ENCODE measurements at regions not wholly inside any gene's neighbourhood (a gene's known extent, or its start where the extent isn't known, plus 50 kb on each side); places are given as distances from the start of the nearest gene placed in this dataset.
"Not testable (repeated sequence)": the region's sequence is repeated elsewhere in the genome, so short reads cannot be mapped to it uniquely, and the experiment has no call there.

DNA sequence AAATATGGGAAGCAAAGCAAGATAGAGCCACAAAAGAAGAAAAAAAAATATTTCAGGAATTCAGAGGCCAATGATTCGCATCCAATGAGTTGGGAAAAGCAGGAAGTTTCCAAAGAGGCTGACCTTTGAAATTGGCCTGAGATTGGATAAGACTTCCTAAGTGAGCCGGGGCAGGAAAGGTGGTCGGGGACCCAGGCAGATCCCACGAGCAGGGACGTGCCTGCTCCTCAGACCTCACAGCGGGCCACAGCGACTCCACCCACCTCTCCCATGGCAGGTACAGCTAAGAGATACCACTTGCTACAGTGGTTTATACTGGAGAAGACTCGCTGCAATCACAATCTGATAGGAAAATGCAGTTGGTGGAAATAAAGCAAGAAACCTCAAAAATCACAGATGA, 102.8 kb upstream of the SALL3 start:
- Mint-ChIP-seq H3K27ac (ENCODE audit: low read depth, unreplicated experiment) (no peak overlapping the region), H3K4me1 (ENCODE audit: insufficient read depth, unreplicated experiment) (no peaks in the 10 kb centered on the region), H3K27me3 (ENCODE audit: insufficient read depth, unreplicated experiment) (no peaks in the 10 kb centered on the region), H3K4me3 (ENCODE audit: unreplicated experiment) (no peak overlapping the region), H3K36me3 (ENCODE audit: insufficient read depth, unreplicated experiment) (no peaks in the 10 kb centered on the region), H3K9me3 (ENCODE audit: unreplicated experiment) (peaks cover 10% of the 10 kb centered on the region)
- intact Hi-C loops (cut with micrococcal nuclease) = loop anchor here (5.0 kb wide), 1 partner anchor 1110 kb away; no protein-coding TSS in a partner anchor
- ChIA-PET CTCF (interaction anchor here (0.5 to 0.6 kb wide), 3 partner anchors 20 to 96 kb away, joined by 3 to 4 read pairs (median 3); no protein-coding TSS in a partner anchor), POLR2A (interaction anchor here (0.5 kb wide), 1 partner anchor 1120 kb away, joined by 3 read pairs; no protein-coding TSS in a partner anchor)
- BruUV-seq (replicated peaks) = no TSS peak
- TF ChIP-seq, protein P1, sequence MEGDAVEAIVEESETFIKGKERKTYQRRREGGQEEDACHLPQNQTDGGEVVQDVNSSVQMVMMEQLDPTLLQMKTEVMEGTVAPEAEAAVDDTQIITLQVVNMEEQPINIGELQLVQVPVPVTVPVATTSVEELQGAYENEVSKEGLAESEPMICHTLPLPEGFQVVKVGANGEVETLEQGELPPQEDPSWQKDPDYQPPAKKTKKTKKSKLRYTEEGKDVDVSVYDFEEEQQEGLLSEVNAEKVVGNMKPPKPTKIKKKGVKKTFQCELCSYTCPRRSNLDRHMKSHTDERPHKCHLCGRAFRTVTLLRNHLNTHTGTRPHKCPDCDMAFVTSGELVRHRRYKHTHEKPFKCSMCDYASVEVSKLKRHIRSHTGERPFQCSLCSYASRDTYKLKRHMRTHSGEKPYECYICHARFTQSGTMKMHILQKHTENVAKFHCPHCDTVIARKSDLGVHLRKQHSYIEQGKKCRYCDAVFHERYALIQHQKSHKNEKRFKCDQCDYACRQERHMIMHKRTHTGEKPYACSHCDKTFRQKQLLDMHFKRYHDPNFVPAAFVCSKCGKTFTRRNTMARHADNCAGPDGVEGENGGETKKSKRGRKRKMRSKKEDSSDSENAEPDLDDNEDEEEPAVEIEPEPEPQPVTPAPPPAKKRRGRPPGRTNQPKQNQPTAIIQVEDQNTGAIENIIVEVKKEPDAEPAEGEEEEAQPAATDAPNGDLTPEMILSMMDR (IDR thresholded peaks at IDR 0.05; ENCODE audit: unreplicated experiment) = no peak
- no peak for DNase-seq (ENCODE audit: unreplicated experiment)

- POLR2A ChIA-PET = no interaction called here
- BruUV-seq (replicated peaks) = no TSS peak
- no peak for DNase-seq (ENCODE audit: unreplicated experiment)
- TF ChIP-seq, protein P1 (IDR thresholded peaks at IDR 0.05; ENCODE audit: unreplicated experiment) = no peak
- Mint-ChIP-seq H3K27me3 (ENCODE audit: insufficient read depth, unreplicated experiment) (no peaks in the 10 kb centered on the region), H3K27ac (ENCODE audit: low read depth, unreplicated experiment) (no peak overlapping the region), H3K4me3 (ENCODE audit: unreplicated experiment) (no peak overlapping the region), H3K36me3 (ENCODE audit: insufficient read depth, unreplicated experiment) (no peaks in the 10 kb centered on the region), H3K9me3 (ENCODE audit: unreplicated experiment) (peaks cover 10% of the 10 kb centered on the region), H3K4me1 (ENCODE audit: insufficient read depth, unreplicated experiment) (no peaks in the 10 kb centered on the region)
- CTCF ChIA-PET = interaction anchor here (0.7 to 1.5 kb wide), 2 partner anchors 12 to 74 kb away, joined by 3 read pairs; no protein-coding TSS in a partner anchor
- intact Hi-C loops (cut with micrococcal nuclease) = loop anchor here (5.0 kb wide), 1 partner anchor 1111 kb away; no protein-coding TSS in a partner anchor
Measured at GRCh38 chr18:78878335-78878734, 101.3 kb upstream of the SALL3 start.

DNA sequence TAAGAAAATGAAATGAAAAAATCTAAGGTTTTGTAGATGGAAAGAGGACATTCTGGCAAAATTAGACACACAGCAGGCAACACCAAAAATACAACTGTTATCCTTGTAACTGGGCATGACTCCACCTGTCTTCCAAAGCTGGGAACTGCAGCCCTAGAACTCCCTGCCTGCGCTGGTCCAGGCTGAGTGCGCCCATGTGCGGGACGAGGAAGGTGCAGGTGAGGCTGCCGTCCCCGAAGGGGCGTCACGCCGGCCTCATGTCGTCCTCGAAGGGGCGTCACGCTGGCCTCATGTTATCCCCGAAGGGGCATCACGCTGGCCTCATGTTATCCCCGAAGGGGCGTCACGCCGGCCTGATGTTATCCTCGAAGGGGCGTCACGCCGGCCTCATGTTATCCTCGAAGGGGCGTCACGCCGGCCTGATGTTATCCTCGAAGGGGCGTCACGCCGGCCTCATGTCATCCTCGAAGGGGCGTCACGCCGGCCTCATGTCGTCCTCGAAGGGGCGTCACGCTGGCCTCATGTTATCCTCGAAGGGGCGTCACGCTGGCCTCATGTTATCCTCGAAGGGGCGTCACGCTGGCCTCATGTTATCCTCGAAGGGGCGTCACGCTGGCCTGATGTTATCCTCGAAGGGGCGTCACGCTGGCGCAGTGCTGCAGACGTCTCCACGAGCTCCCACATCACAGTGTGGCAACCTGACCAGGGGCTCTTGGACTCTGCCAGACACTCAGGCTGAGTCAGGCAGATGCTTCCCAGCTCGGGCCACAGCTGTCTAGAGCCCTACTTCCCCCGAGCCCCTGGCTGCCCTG, 100.3 kb upstream of the SALL3 start:
- H3K27me3 Mint-ChIP-seq (ENCODE audit: insufficient read depth, unreplicated experiment); H3K36me3 Mint-ChIP-seq (ENCODE audit: insufficient read depth, unreplicated experiment); H3K4me3 Mint-ChIP-seq (ENCODE audit: unreplicated experiment); BruUV-seq (replicated peaks); DNase-seq (ENCODE audit: unreplicated experiment); H3K4me1 Mint-ChIP-seq (ENCODE audit: insufficient read depth, unreplicated experiment); H3K9me3 Mint-ChIP-seq (ENCODE audit: unreplicated experiment); POLR2A ChIA-PET; H3K27ac Mint-ChIP-seq (ENCODE audit: low read depth, unreplicated experiment): not testable (repeated sequence)
- CTCF ChIA-PET = interaction anchor here (0.5 to 1.5 kb wide), 3 partner anchors 11 to 434 kb away, joined by 3 read pairs; no protein-coding TSS in a partner anchor
- intact Hi-C loops (cut with micrococcal nuclease) = loop anchor here (5.0 kb wide), 1 partner anchor 1112 kb away; no protein-coding TSS in a partner anchor

DNA sequence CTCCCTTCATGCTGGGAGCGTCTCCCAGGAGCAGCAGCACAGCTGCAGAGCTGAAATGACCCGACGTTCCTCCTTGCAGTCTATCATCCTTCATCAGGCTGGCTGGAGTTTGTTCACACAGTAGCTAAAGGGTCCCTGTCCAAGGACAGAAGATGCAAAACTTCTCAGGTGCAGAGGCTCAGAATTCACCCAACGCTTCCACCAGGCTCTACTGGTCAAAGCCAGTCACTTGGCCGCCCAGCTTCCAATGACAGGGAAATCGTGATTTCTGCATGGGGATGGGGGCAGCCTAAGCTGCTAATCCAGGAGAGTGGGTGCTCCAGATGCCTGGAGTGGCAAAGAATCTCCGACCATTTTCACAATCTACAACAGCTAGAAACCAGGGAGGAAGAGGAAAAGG, 97.0 kb upstream of the SALL3 start:
- intact Hi-C loops (cut with micrococcal nuclease) = no loop called here
- POLR2A ChIA-PET = interaction anchor here (0.6 kb wide), 1 partner anchor 110 kb away, joined by 3 read pairs; no protein-coding TSS in a partner anchor
- BruUV-seq (replicated peaks) = no TSS peak
- no peak for DNase-seq (ENCODE audit: unreplicated experiment)
- CTCF ChIA-PET = no interaction called here
- no peaks in the 10 kb centered on the region for H3K27me3 Mint-ChIP-seq (ENCODE audit: insufficient read depth, unreplicated experiment)
- TF ChIP-seq, protein P1 (IDR thresholded peaks at IDR 0.05; ENCODE audit: unreplicated experiment) = no peak
- H3K36me3 Mint-ChIP-seq (ENCODE audit: insufficient read depth, unreplicated experiment) = no peaks in the 10 kb centered on the region
- H3K4me1 Mint-ChIP-seq (ENCODE audit: insufficient read depth, unreplicated experiment) = no peaks in the 10 kb centered on the region
- peaks cover 28% of the 10 kb centered on the region for H3K9me3 Mint-ChIP-seq (ENCODE audit: unreplicated experiment)
- H3K4me3 Mint-ChIP-seq (ENCODE audit: unreplicated experiment) = no peak overlapping the region
- H3K27ac Mint-ChIP-seq (ENCODE audit: low read depth, unreplicated experiment) = no peak overlapping the region

Measured in MCF 10A (cell line).